ENCODE measurements at regions not wholly inside any gene's neighbourhood (a gene's known extent, or its start where the extent isn't known, plus 50 kb on each side); places are given as distances from the start of the nearest gene placed in this dataset.
A peak's percentile ranks its signal among the peaks of the same experiment; 100 is the strongest.

DNA sequence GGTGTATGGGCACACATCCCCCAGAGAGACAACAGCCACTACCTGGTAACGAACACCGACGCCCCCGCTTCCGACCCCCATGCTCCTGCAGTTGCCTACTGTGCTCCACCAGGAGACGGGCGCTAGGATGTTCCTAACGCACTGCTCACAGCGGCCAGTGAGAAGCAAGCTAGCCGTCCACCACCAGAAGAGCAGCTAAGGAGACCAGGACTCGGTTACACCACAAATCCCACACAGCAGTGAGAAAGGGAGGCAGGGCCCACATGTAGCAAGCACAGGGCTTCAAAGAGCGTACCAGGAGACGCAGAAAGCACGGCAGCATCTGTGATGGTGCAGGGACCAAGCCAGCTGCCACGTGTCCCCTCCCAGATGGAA, 117.0 kb downstream of the NCOR2 start:
- no peaks in the 10 kb centered on the region for H3K9me3 Mint-ChIP-seq (ENCODE audit: unreplicated experiment)
- Histone ChIP-seq H3K4me3 (ENCODE audit: low read depth, low read length) (no peak overlapping the region), H3K9me3 (no peaks in the 10 kb centered on the region), H3K27me3 (replicated peaks; ENCODE audit: control insufficient read depth, insufficient read depth, low read length) (no peaks in the 10 kb centered on the region), H3K4me1 (no peaks in the 10 kb centered on the region), H3K36me3 (ENCODE audit: control insufficient read depth, insufficient read depth, low read length) (no peaks in the 10 kb centered on the region; the same call in 1 of the 2 replicates)
- ChIA-PET POLR2A (no interaction called here), CTCF (no interaction called here)
- no peaks in the 10 kb centered on the region for H3K4me1 Mint-ChIP-seq (ENCODE audit: low read depth, unreplicated experiment)
- peaks cover 53% of the 10 kb centered on the region for H3K36me3 Mint-ChIP-seq (ENCODE audit: insufficient read depth, unreplicated experiment)
- H3K27me3 Mint-ChIP-seq (ENCODE audit: insufficient read depth, unreplicated experiment), result no peaks in the 10 kb centered on the region
- no peak overlapping the region for H3K4me3 Mint-ChIP-seq (ENCODE audit: unreplicated experiment)
- intact Hi-C loops (cut with micrococcal nuclease; ENCODE audit: unreplicated experiment), result no loop called here
- no TSS peak for BruUV-seq (replicated peaks)
- DNase-seq, result no peak
- TF ChIP-seq, protein P1, sequence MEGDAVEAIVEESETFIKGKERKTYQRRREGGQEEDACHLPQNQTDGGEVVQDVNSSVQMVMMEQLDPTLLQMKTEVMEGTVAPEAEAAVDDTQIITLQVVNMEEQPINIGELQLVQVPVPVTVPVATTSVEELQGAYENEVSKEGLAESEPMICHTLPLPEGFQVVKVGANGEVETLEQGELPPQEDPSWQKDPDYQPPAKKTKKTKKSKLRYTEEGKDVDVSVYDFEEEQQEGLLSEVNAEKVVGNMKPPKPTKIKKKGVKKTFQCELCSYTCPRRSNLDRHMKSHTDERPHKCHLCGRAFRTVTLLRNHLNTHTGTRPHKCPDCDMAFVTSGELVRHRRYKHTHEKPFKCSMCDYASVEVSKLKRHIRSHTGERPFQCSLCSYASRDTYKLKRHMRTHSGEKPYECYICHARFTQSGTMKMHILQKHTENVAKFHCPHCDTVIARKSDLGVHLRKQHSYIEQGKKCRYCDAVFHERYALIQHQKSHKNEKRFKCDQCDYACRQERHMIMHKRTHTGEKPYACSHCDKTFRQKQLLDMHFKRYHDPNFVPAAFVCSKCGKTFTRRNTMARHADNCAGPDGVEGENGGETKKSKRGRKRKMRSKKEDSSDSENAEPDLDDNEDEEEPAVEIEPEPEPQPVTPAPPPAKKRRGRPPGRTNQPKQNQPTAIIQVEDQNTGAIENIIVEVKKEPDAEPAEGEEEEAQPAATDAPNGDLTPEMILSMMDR (IDR thresholded peaks at IDR 0.05; ENCODE audit: insufficient read depth in 1 of 2, low read depth in 1 of 2, low read length in 1 of 2, severe bottlenecking in 1 of 2, unreplicated experiment in 1 of 2), result no peak
- H3K27ac Mint-ChIP-seq (ENCODE audit: unreplicated experiment), result no peak overlapping the region

DNA sequence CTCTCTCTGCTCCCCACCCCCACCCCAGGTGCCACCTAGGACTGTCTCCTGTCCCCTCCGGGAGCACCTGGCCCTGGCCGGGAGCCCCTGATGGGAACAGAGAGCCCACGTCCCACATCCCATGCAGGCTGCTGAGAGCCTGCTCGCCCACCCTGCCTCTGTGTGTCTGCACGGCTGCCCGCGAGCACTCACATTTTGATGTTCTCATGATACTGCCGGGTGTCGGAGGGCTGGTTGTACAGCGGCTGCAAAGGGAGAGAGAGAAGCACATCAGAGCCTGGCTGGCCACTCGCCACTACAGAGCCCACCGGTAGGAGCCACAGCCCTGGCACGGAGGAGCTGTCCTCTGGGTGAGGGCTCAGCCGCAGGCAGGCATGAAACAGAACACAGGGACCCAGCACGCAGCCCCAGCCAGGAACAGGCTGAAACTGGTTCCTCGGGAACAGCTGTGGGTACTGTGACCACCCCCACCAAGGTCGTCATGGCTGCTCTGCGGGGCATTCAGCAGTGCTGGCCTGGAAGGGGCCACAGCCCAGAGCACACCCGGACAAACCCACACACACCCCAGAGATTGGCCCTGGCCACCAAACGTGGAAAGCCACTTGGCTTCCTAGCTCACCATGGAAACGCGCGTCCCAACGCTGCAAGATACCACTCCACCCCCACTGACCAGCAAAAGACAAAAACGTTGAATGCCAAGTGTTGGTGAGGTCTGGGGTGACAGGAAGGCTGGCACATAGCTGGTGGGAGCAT, 117.6 kb downstream of the NCOR2 start:
- no peaks in the 10 kb centered on the region for H3K4me1 Mint-ChIP-seq (ENCODE audit: low read depth, unreplicated experiment)
- ChIA-PET POLR2A (no interaction called here), CTCF (no interaction called here)
- no peaks in the 10 kb centered on the region for H3K9me3 ChIP-seq
- peaks cover 49% of the 10 kb centered on the region for H3K36me3 Mint-ChIP-seq (ENCODE audit: insufficient read depth, unreplicated experiment)
- H3K27me3 ChIP-seq (replicated peaks; ENCODE audit: control insufficient read depth, insufficient read depth, low read length), result no peaks in the 10 kb centered on the region
- H3K36me3 ChIP-seq (ENCODE audit: control insufficient read depth, insufficient read depth, low read length), result no peaks in the 10 kb centered on the region; the same call in 1 of the 2 replicates
- no peaks in the 10 kb centered on the region for H3K9me3 Mint-ChIP-seq (ENCODE audit: unreplicated experiment)
- H3K4me3 Mint-ChIP-seq (ENCODE audit: unreplicated experiment), result no peak overlapping the region
- no peak for DNase-seq
- H3K4me1 ChIP-seq, result no peaks in the 10 kb centered on the region
- no peaks in the 10 kb centered on the region for H3K27me3 Mint-ChIP-seq (ENCODE audit: insufficient read depth, unreplicated experiment)
- H3K27ac Mint-ChIP-seq (ENCODE audit: unreplicated experiment), result no peak overlapping the region
- TF ChIP-seq, protein P1 (IDR thresholded peaks at IDR 0.05; ENCODE audit: insufficient read depth in 1 of 2, low read depth in 1 of 2, low read length in 1 of 2, severe bottlenecking in 1 of 2, unreplicated experiment in 1 of 2), result no peak
- intact Hi-C loops (cut with micrococcal nuclease; ENCODE audit: unreplicated experiment), result no loop called here
- no TSS peak for BruUV-seq (replicated peaks)
- H3K4me3 ChIP-seq (ENCODE audit: low read depth, low read length), result no peak overlapping the region

DNA sequence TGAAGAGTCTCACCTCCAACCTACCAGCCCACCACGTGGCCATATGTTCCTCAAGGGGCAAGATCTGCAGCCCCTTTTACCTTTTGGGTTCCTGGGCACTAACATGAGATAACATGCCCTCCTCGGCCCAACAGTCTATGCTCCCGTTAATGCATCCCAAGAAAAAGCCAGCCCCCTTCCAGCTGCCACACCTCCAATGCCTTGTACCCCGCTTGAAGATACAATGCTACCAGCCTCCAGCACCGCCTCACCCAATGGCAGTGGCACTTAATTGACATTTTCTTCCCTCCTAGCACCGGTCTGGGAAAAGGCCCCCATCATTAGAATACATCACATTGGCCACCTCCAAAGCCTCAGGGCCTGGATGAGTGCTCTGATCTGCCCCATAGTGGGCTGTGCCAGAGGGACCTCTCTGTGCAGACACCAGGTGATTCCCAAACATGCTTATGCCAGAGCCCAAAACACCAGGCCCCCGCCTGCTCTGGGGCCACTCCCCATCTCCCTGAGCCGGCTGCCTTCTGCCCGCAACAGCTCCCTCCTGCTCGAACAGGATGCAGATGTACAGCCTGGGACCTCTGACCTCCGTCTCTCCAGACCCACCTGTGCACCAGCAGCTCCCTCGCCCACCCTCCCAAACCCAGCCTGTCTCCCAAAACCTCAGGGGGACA, 118.3 kb downstream of the NCOR2 start:
- DNase-seq, result no peak
- POLR2A ChIA-PET, result no interaction called here
- Histone ChIP-seq H3K4me1 (no peaks in the 10 kb centered on the region), H3K36me3 (ENCODE audit: control insufficient read depth, insufficient read depth, low read length) (no peaks in the 10 kb centered on the region; the same call in 1 of the 2 replicates), H3K9me3 (no peaks in the 10 kb centered on the region), H3K4me3 (ENCODE audit: low read depth, low read length) (no peak overlapping the region), H3K27me3 (replicated peaks; ENCODE audit: control insufficient read depth, insufficient read depth, low read length) (no peaks in the 10 kb centered on the region)
- no TSS peak for BruUV-seq (replicated peaks)
- Mint-ChIP-seq H3K27ac (ENCODE audit: unreplicated experiment) (peak overlapping the region; percentile 46), H3K4me3 (ENCODE audit: unreplicated experiment) (no peak overlapping the region), H3K36me3 (ENCODE audit: insufficient read depth, unreplicated experiment) (peaks cover 47% of the 10 kb centered on the region), H3K27me3 (ENCODE audit: insufficient read depth, unreplicated experiment) (no peaks in the 10 kb centered on the region), H3K4me1 (ENCODE audit: low read depth, unreplicated experiment) (no peaks in the 10 kb centered on the region), H3K9me3 (ENCODE audit: unreplicated experiment) (no peaks in the 10 kb centered on the region)
- CTCF ChIA-PET, result interaction anchor here (0.6 kb wide), 1 partner anchor 228 kb away, joined by 3 read pairs; no protein-coding TSS in a partner anchor
- TF ChIP-seq, protein P1 (IDR thresholded peaks at IDR 0.05; ENCODE audit: insufficient read depth in 1 of 2, low read depth in 1 of 2, low read length in 1 of 2, severe bottlenecking in 1 of 2, unreplicated experiment in 1 of 2), result no peak
- intact Hi-C loops (cut with micrococcal nuclease; ENCODE audit: unreplicated experiment), result no loop called here

All from Caco-2 (cell line).